ENCODE measurements at regions not wholly inside any gene's neighbourhood (a gene's known extent, or its start where the extent isn't known, plus 50 kb on each side); places are given as distances from the start of the nearest gene placed in this dataset.

GRCh38 chr7:120097020-120097419 lies 176.0 kb upstream of the KCND2 start:
- CTCF ChIA-PET: no interaction called here
- WGBS (ENCODE audit: missing lambda C conversion rate): 12% methylated on average over 2 of the region's 2 CpGs
- no peak for ATAC-seq
- no peak for FAIRE-seq
- no peak for TF ChIP-seq EP300 (IDR thresholded peaks at IDR 0.05)
- no peak for TF ChIP-seq HMGXB4 (CRISPR knock-in tag; IDR thresholded peaks at IDR 0.05; ENCODE audit: borderline replicate concordance)
- no peak for TF ChIP-seq EHF (CRISPR knock-in tag; IDR thresholded peaks at IDR 0.05)
- TF ChIP-seq HOXB5 (CRISPR knock-in tag; IDR thresholded peaks at IDR 0.05): no peak
- TF ChIP-seq RNF2 (IDR thresholded peaks at IDR 0.05; ENCODE audit: borderline replicate concordance, low read depth): no peak
- TF ChIP-seq KDM1A (IDR thresholded peaks at IDR 0.05; ENCODE audit: low read depth): no peak
- no peak for TF ChIP-seq ZNF302 (CRISPR knock-in tag; IDR thresholded peaks at IDR 0.05)
- TF ChIP-seq ATOH8 (CRISPR knock-in tag; IDR thresholded peaks at IDR 0.05; ENCODE audit: low read depth): no peak
- TF ChIP-seq ZC3H11A (IDR thresholded peaks at IDR 0.05): no peak
- no peak for TF ChIP-seq BCL3 (IDR thresholded peaks at IDR 0.05)
- TF ChIP-seq HES2 (IDR thresholded peaks at IDR 0.05): no peak
- TF ChIP-seq RCOR1 (IDR thresholded peaks at IDR 0.05; ENCODE audit: low read depth, low read length): no peak
- POLR2A ChIA-PET: no interaction called here
- Histone ChIP-seq H3K4me1 (no peaks in the 10 kb centered on the region), H3K27ac (no peak overlapping the region), H3K9me3 (no peaks in the 10 kb centered on the region), H3K4me3 (no peak overlapping the region), H3K4me2 (no peak overlapping the region)
- DNase-seq (ENCODE audit: low read depth in 1 of 2, low spot score in 1 of 2): no peak

- no peak overlapping the region for H3K4me2 ChIP-seq
- H3K27ac ChIP-seq: no peak overlapping the region
- FAIRE-seq (no peak), DNase-seq (ENCODE audit: low read depth in 1 of 2, low spot score in 1 of 2) (no peak), ATAC-seq (no peak)
- CTCF ChIA-PET: interaction anchor here (0.6 kb wide), 1 partner anchor 16 kb away, joined by 5 read pairs; no protein-coding TSS in a partner anchor
- no peaks in the 10 kb centered on the region for H3K9me3 ChIP-seq
- H3K4me3 ChIP-seq: no peak overlapping the region
- POLR2A ChIA-PET: no interaction called here
- no peaks in the 10 kb centered on the region for H3K4me1 ChIP-seq
- TF ChIP-seq TP53 (CRISPR knock-in tag; IDR thresholded peaks at IDR 0.05) (no peak), GATA3 (IDR thresholded peaks at IDR 0.05; ENCODE audit: borderline replicate concordance) (no peak), CBX2 (IDR thresholded peaks at IDR 0.05; ENCODE audit: borderline replicate concordance, low read depth) (no peak), RFX5 (IDR thresholded peaks at IDR 0.05) (no peak), NPAS2 (CRISPR knock-in tag; IDR thresholded peaks at IDR 0.05; ENCODE audit: borderline replicate concordance) (no peak), KDM1A (IDR thresholded peaks at IDR 0.05; ENCODE audit: low read depth) (no peak), E2F6 (IDR thresholded peaks at IDR 0.05; ENCODE audit: borderline replicate concordance, low read depth) (no peak), CEBPB (IDR thresholded peaks at IDR 0.05) (no peak), RARB (CRISPR knock-in tag; IDR thresholded peaks at IDR 0.05) (no peak), SMC3 (IDR thresholded peaks at IDR 0.05) (no peak), PHF8 (IDR thresholded peaks at IDR 0.05; ENCODE audit: borderline replicate concordance, low read depth) (no peak), NFE2L2 (conservative IDR thresholded peaks at IDR 0.05; ENCODE audit: low read length) (no peak), BCL3 (IDR thresholded peaks at IDR 0.05) (no peak), CTCF (IDR thresholded peaks at IDR 0.05) (no peak), ZNF302 (CRISPR knock-in tag; IDR thresholded peaks at IDR 0.05) (no peak), ZFP36 (IDR thresholded peaks at IDR 0.05; ENCODE audit: borderline replicate concordance, partially characterized antibody) (no peak), ATOH8 (CRISPR knock-in tag; IDR thresholded peaks at IDR 0.05; ENCODE audit: low read depth) (no peak)
Observed at GRCh38 chr7:120097774-120098173, 175.2 kb upstream of the KCND2 start.
